ENCODE measurements at regions not wholly inside any gene's neighbourhood (a gene's known extent, or its start where the extent isn't known, plus 50 kb on each side); places are given as distances from the start of the nearest gene placed in this dataset.

DNA sequence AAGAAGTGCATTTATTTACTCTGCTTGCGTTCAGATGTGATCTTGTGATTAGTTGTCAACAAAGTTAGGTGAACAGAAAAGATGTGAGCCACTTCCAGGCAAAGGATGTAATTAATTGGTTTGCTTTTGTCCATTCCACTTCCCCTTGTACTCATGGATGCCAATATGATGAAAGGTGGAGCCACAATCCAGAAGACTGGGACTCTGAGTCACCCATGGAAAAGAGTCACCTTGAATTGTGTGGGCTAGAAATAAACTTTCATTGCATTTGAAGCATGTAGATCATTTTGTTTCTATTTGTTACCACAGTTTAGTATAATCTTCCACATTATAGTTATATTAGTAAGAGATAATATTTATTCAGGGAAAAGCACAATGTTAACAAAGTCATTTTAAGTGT lies 684.2 kb downstream of the LTN1 start:
- dilution Hi-C loops (cut with MboI; ENCODE audit: extremely low pct_ligation_motif_present, low sequenced_read_pairs) = no loop called here
- no peak overlapping the region for H3K4me2 ChIP-seq (ENCODE audit: insufficient read depth, low read length)
- H3K27ac ChIP-seq (ENCODE audit: insufficient read depth, low read depth, low read length) = no peak overlapping the region
- intact Hi-C loops (cut with micrococcal nuclease) = no loop called here
- H3K4me3 ChIP-seq (replicated peaks in 1 of 3; ENCODE audit: insufficient read depth in 1 of 3, low read depth in 1 of 3, low read length in 3 of 3) = no peak overlapping the region
- H3K9ac ChIP-seq (replicated peaks; ENCODE audit: extremely low read depth, insufficient read depth, low read length) = no peak overlapping the region
- no peaks in the 10 kb centered on the region for H4K20me1 ChIP-seq (replicated peaks; ENCODE audit: control insufficient read depth, extremely low read depth, insufficient read depth, low read length)
- ChIA-PET CTCF (no interaction called here), POLR2A (no interaction called here)
- no peaks in the 10 kb centered on the region for H3K9me1 ChIP-seq (replicated peaks; ENCODE audit: control insufficient read depth, extremely low read depth, insufficient read depth, low read length)
- peak; percentile 52 for TF ChIP-seq FOS (IDR thresholded peaks at IDR 0.05; ENCODE audit: borderline replicate concordance, insufficient read depth, low read length)
- TF ChIP-seq POLR2A (IDR thresholded peaks at IDR 0.05; ENCODE audit: low read depth, low read length) = no peak
- no peaks in the 10 kb centered on the region for H3K79me2 ChIP-seq (ENCODE audit: control insufficient read depth, insufficient read depth, low read length)
- H3K4me1 ChIP-seq (ENCODE audit: control insufficient read depth, extremely low read depth, insufficient read depth, low read length) = peaks cover 12% of the 10 kb centered on the region
- no peaks in the 10 kb centered on the region for H3K27me3 ChIP-seq (ENCODE audit: control insufficient read depth in 2 of 2, insufficient read depth in 2 of 2, low read length in 2 of 2)
- H3K9me3 ChIP-seq (replicated peaks; ENCODE audit: control insufficient read depth, insufficient read depth, low read length) = no peaks in the 10 kb centered on the region
- H3K36me3 ChIP-seq (ENCODE audit: control insufficient read depth in 2 of 2, extremely low read depth in 1 of 2, insufficient read depth in 2 of 2, low read length in 2 of 2) = no peaks in the 10 kb centered on the region
- DNase-seq (ENCODE audit: low read depth, low spot score) (no peak), FAIRE-seq (no peak)
- BruUV-seq (replicated peaks) = no TSS peak
- H2AFZ ChIP-seq (ENCODE audit: low read depth, low read length) = no peak overlapping the region

DNA sequence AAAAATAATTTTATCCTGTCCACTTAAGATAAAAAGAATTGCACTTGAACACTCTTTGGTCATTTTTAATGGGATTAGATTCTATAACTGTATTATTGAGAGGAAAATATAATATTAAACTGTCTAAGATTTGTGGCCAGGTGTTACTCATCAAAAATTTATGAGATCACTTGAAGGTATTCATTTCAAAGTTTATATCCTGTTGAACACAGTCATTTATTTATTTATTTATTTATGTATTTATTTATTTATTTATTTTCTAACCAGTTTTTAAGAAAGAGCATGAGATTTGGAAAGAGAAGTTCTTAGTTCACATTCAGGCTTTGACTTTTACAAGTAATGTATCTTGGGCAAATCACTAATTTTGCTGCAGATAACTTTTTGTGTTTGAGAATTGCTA lies 692.7 kb downstream of the LTN1 start:
- H3K9me1 ChIP-seq (replicated peaks; ENCODE audit: control insufficient read depth, extremely low read depth, insufficient read depth, low read length) = no peaks in the 10 kb centered on the region
- ChIA-PET CTCF (interaction anchor here (1.7 kb wide), 1 partner anchor 37 kb away, joined by 4 read pairs; no protein-coding TSS in a partner anchor), POLR2A (no interaction called here)
- peaks cover 11% of the 10 kb centered on the region for H3K4me1 ChIP-seq (ENCODE audit: control insufficient read depth, extremely low read depth, insufficient read depth, low read length)
- H2AFZ ChIP-seq (ENCODE audit: low read depth, low read length) = no peak overlapping the region
- no peaks in the 10 kb centered on the region for H3K27me3 ChIP-seq (ENCODE audit: control insufficient read depth in 2 of 2, insufficient read depth in 2 of 2, low read length in 2 of 2)
- BruUV-seq (replicated peaks) = no TSS peak
- FAIRE-seq (no peak), DNase-seq (ENCODE audit: low read depth, low spot score) (no peak)
- no peaks in the 10 kb centered on the region for H4K20me1 ChIP-seq (replicated peaks; ENCODE audit: control insufficient read depth, extremely low read depth, insufficient read depth, low read length)
- no peak overlapping the region for H3K27ac ChIP-seq (ENCODE audit: insufficient read depth, low read depth, low read length)
- no peaks in the 10 kb centered on the region for H3K36me3 ChIP-seq (ENCODE audit: control insufficient read depth in 2 of 2, extremely low read depth in 1 of 2, insufficient read depth in 2 of 2, low read length in 2 of 2)
- no peak overlapping the region for H3K9ac ChIP-seq (replicated peaks; ENCODE audit: extremely low read depth, insufficient read depth, low read length)
- no peak for TF ChIP-seq JUN (IDR thresholded peaks at IDR 0.05; ENCODE audit: borderline replicate concordance, insufficient read depth, insufficient read length, low read depth)
- no peak for TF ChIP-seq POLR2A (IDR thresholded peaks at IDR 0.05; ENCODE audit: low read depth, low read length)
- TF ChIP-seq MYC (IDR thresholded peaks at IDR 0.05; ENCODE audit: low read depth, low read length) = no peak
- no peak for TF ChIP-seq FOS (IDR thresholded peaks at IDR 0.05; ENCODE audit: borderline replicate concordance, insufficient read depth, low read length)
- no peak for TF ChIP-seq POLR2AphosphoS5 (IDR thresholded peaks at IDR 0.05; ENCODE audit: insufficient read depth, low read depth, low read length)
- TF ChIP-seq, protein P1, sequence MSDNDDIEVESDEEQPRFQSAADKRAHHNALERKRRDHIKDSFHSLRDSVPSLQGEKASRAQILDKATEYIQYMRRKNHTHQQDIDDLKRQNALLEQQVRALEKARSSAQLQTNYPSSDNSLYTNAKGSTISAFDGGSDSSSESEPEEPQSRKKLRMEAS (IDR thresholded peaks at IDR 0.05; ENCODE audit: insufficient read depth, insufficient read length) = no peak
- TF ChIP-seq GATA2 (IDR thresholded peaks at IDR 0.05; ENCODE audit: insufficient read depth, insufficient read length, low read depth, low read length) = no peak
- no peak for TF ChIP-seq EZH2 (IDR thresholded peaks at IDR 0.05; ENCODE audit: borderline replicate concordance, low read depth, low read length, severe bottlenecking)
- intact Hi-C loops (cut with micrococcal nuclease) = no loop called here
- no peak overlapping the region for H3K4me2 ChIP-seq (ENCODE audit: insufficient read depth, low read length)
- no peaks in the 10 kb centered on the region for H3K79me2 ChIP-seq (ENCODE audit: control insufficient read depth, insufficient read depth, low read length)
- no peak overlapping the region for H3K4me3 ChIP-seq (replicated peaks in 1 of 3; ENCODE audit: insufficient read depth in 1 of 3, low read depth in 1 of 3, low read length in 3 of 3)
- H3K9me3 ChIP-seq (replicated peaks; ENCODE audit: control insufficient read depth, insufficient read depth, low read length) = no peaks in the 10 kb centered on the region
- dilution Hi-C loops (cut with MboI; ENCODE audit: extremely low pct_ligation_motif_present, low sequenced_read_pairs) = no loop called here
